DND-41 (cell line): ENCODE measurements at regions not wholly inside any gene's neighbourhood (a gene's known extent, or its start where the extent isn't known, plus 50 kb on each side); places are given as distances from the start of the nearest gene placed in this dataset.

Experiments
- ATAC-seq: fragments of 200-7000 bp; cut with Tn5 transposase; 3 replicates; pipeline ENCODE4 v1.9.1; 2021; ENCODE audit warnings: low read depth; ENCODE audit not compliant: insufficient read depth
- DNase-seq: peaks from one replicate; pipeline ENCODE4 v3.0.0-alpha.2; 2020
- H2AFZ ChIP-seq: 2 replicates; pipeline ENCODE4 v1.6.0; 2012; ENCODE audit warnings: low read depth, low read length
- H3K27ac ChIP-seq: 2 replicates; pipeline ENCODE4 v1.5.1; 2012; ENCODE audit warnings: low read length, inconsistent platforms
- H3K27me3 ChIP-seq: fragments of 200-600 bp; sonication (generic); 2 replicates; pipeline ENCODE4 v1.6.0; 2012; ENCODE audit warnings: low read length, mild to moderate bottlenecking, inconsistent platforms; ENCODE audit not compliant: insufficient read depth, poor library complexity
- H3K36me3 ChIP-seq: 2 replicates; pipeline ENCODE4 v1.5.1; 2012; ENCODE audit warnings: low read length, inconsistent platforms; ENCODE audit not compliant: insufficient read depth
- H3K4me1 ChIP-seq: 2 replicates; pipeline ENCODE4 v1.5.1; 2012; ENCODE audit warnings: mild to moderate bottlenecking, low read length; ENCODE audit not compliant: insufficient read depth
- H3K4me2 ChIP-seq: 2 replicates; pipeline ENCODE4 v1.6.0; 2012; ENCODE audit warnings: mild to moderate bottlenecking, moderate library complexity, low read length, inconsistent platforms; ENCODE audit not compliant: insufficient read depth
- H3K4me3 ChIP-seq, 2 experiments: fragments of 200-600 bp in 1 of 2; shearing (Covaris generic) in 1 of 2; 2 replicates each; pipeline ENCODE4 v1.5.1; 2012 to 2016; ENCODE audit warnings: inconsistent platforms in 2 of 2, low read length in 2 of 2, mild to moderate bottlenecking in 2 of 2, low read depth in 1 of 2, moderate library complexity in 1 of 2
- H3K79me2 ChIP-seq: 2 replicates; pipeline ENCODE4 v1.6.0; 2012; ENCODE audit warnings: low read length, inconsistent platforms; ENCODE audit not compliant: insufficient read depth
- H3K9ac ChIP-seq: 2 replicates; pipeline ENCODE4 v1.6.0; 2012; ENCODE audit warnings: low read depth, mild to moderate bottlenecking, inconsistent platforms, low read length, moderate library complexity
- H3K9me3 ChIP-seq: 2 replicates; pipeline ENCODE4 v1.5.1; 2012; ENCODE audit warnings: low read length, moderate library complexity, mild to moderate bottlenecking, inconsistent platforms; ENCODE audit not compliant: insufficient read depth, severe bottlenecking
- H4K20me1 ChIP-seq: 2 replicates; pipeline ENCODE4 v1.6.0; 2012; ENCODE audit warnings: low read length; ENCODE audit not compliant: insufficient read depth
- CTCF ChIP-seq: IDR thresholded peaks from 2 replicates; pipeline ENCODE4 v1.5.1; 2012; ENCODE audit warnings: borderline replicate concordance, low read length, moderate library complexity, mild to moderate bottlenecking; ENCODE audit not compliant: poor library complexity, severe bottlenecking; ENCODE audit errors: extremely low read depth
- EZH2 ChIP-seq: IDR thresholded peaks from 3 replicates; pipeline ENCODE4 v1.6.1; 2012; ENCODE audit warnings: borderline replicate concordance, low read depth, mild to moderate bottlenecking, moderate library complexity, low read length, inconsistent platforms; ENCODE audit not compliant: severe bottlenecking

DNA sequence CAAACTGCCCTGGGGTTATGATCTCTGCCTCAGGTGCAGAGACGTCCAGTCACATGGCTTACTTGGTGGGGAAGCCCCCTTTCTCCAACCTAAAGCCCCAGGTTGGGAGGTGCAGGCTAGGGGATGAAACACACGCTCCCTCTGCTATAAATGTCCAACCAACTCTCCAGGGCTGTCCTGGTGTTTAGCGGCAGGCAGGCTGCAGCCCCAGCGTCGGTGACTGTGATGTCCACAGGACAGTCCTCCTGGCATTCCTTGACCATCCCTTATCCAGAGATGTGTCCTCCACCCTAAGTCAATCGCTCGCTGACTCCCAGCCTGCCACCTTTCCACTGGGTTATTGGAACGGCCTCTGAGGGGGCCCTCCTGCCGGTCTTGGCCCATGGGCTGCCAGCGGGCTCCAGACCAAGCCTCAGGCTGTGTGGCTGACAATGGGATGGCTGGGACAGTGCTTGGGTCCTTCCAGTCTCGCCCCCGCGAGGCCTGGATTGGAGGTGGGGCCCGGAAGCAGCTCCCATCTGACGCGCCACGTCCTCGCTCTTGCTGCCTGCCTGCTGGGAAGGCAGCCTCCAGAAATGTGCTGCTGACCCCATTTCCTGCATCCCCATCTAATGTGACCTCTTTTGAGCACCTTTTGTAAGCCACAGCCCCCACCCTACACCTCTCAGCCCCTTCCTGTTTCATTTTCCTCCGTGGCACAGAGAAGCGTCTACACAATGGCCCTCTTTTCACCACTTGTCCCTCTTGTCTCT is 60.8 kb upstream of the ADRA2C start:
- Histone ChIP-seq H3K79me2 (no peaks in the 10 kb centered on the region), H3K4me3 (no peak overlapping the region), H3K9me3 (no peaks in the 10 kb centered on the region), H3K4me2 (no peak overlapping the region), H3K9ac (no peak overlapping the region), H4K20me1 (no peaks in the 10 kb centered on the region), H3K27me3 (no peaks in the 10 kb centered on the region), H3K27ac (no peak overlapping the region), H2AFZ (no peak overlapping the region), H3K4me1 (no peaks in the 10 kb centered on the region), H3K36me3 (no peaks in the 10 kb centered on the region)
- no peak for ATAC-seq
- no peak for DNase-seq
- TF ChIP-seq EZH2 = no peak
- TF ChIP-seq CTCF = no peak

GRCh38 chr4:3704669-3705068 is 61.5 kb upstream of the ADRA2C start:
- ATAC-seq (no peak), DNase-seq (no peak)
- no peaks in the 10 kb centered on the region for H3K9me3 ChIP-seq
- no peak overlapping the region for H3K4me2 ChIP-seq
- no peaks in the 10 kb centered on the region for H3K4me1 ChIP-seq
- no peak overlapping the region for H3K27ac ChIP-seq
- no peak for TF ChIP-seq CTCF
- TF ChIP-seq EZH2 = no peak
- H3K4me3 ChIP-seq = no peak overlapping the region
- H3K27me3 ChIP-seq = no peaks in the 10 kb centered on the region
- no peaks in the 10 kb centered on the region for H3K36me3 ChIP-seq
- no peak overlapping the region for H2AFZ ChIP-seq
- H4K20me1 ChIP-seq = no peaks in the 10 kb centered on the region
- H3K79me2 ChIP-seq = no peaks in the 10 kb centered on the region
- H3K9ac ChIP-seq = no peak overlapping the region

GRCh38 chr4:3703677-3704521 is 62.3 kb upstream of the ADRA2C start:
- Histone ChIP-seq H3K9ac (no peak overlapping the region), H3K4me1 (no peaks in the 10 kb centered on the region), H3K36me3 (no peaks in the 10 kb centered on the region), H4K20me1 (no peaks in the 10 kb centered on the region), H3K9me3 (no peaks in the 10 kb centered on the region), H2AFZ (no peak overlapping the region), H3K27ac (no peak overlapping the region), H3K79me2 (no peaks in the 10 kb centered on the region), H3K4me2 (no peak overlapping the region), H3K27me3 (no peaks in the 10 kb centered on the region), H3K4me3 (no peak overlapping the region)
- DNase-seq (no peak), ATAC-seq (no peak)
- TF ChIP-seq EZH2 (no peak), CTCF (no peak)
